ENCODE measurements at regions not wholly inside any gene's neighbourhood (a gene's known extent, or its start where the extent isn't known, plus 50 kb on each side); places are given as distances from the start of the nearest gene placed in this dataset.

GRCh38 chr14:97824218-97824617 lies 1027.0 kb downstream of the VRK1 start:
- no peak for TF ChIP-seq BCLAF1 (IDR thresholded peaks at IDR 0.05)
- TF ChIP-seq YEATS2 (CRISPR knock-in tag; IDR thresholded peaks at IDR 0.05; ENCODE audit: borderline replicate concordance): no peak
- TF ChIP-seq USF2 (IDR thresholded peaks at IDR 0.05; ENCODE audit: low read depth, low read length): no peak
- no peak for TF ChIP-seq USF2 (CRISPR knock-in tag; IDR thresholded peaks at IDR 0.05; ENCODE audit: borderline replicate concordance)
- no peak for TF ChIP-seq FOSL2 (CRISPR knock-in tag; IDR thresholded peaks at IDR 0.05)
- TF ChIP-seq SETDB1 (CRISPR knock-in tag; IDR thresholded peaks at IDR 0.05; ENCODE audit: borderline replicate concordance): no peak
- TF ChIP-seq POLR2A (IDR thresholded peaks at IDR 0.05; ENCODE audit: insufficient read depth in 1 of 2, low read depth in 2 of 2, low read length in 2 of 2): no peak
- TF ChIP-seq YY1 (IDR thresholded peaks at IDR 0.05; ENCODE audit: insufficient read depth, insufficient replicate concordance, low read depth, low read length): no peak
- TF ChIP-seq ZNF674 (CRISPR knock-in tag; IDR thresholded peaks at IDR 0.05; ENCODE audit: low read depth): no peak
- no peak for TF ChIP-seq CREB1 (IDR thresholded peaks at IDR 0.05)
- TF ChIP-seq CREB1 (CRISPR knock-in tag; IDR thresholded peaks at IDR 0.05): no peak
- TF ChIP-seq FIP1L1 (IDR thresholded peaks at IDR 0.05; ENCODE audit: borderline replicate concordance, insufficient read depth, low read depth, low read length): no peak
- TF ChIP-seq POLR2AphosphoS5 (IDR thresholded peaks at IDR 0.05; ENCODE audit: low read depth, low read length): no peak
- TF ChIP-seq ATF6 (CRISPR knock-in tag; conservative IDR thresholded peaks at IDR 0.05): no peak
- TF ChIP-seq ZNF101 (CRISPR knock-in tag; IDR thresholded peaks at IDR 0.05; ENCODE audit: borderline replicate concordance, low read depth): no peak
- no peak for TF ChIP-seq KMT2B (CRISPR knock-in tag; IDR thresholded peaks at IDR 0.05)

Measured in HepG2 (cell line).